GM19324 (cell line): ENCODE measurements at regions not wholly inside any gene's neighbourhood (a gene's known extent, or its start where the extent isn't known, plus 50 kb on each side); places are given as distances from the start of the nearest gene placed in this dataset.
"Not testable (repeated sequence)": the region's sequence is repeated elsewhere in the genome, so short reads cannot be mapped to it uniquely, and the experiment has no call there.

Experiments
- ATAC-seq: cut with Tn5 transposase; IDR thresholded peaks from one replicate; pipeline ENCODE4 v1.9.1; 2021; ENCODE audit warnings: mild to moderate bottlenecking, moderate library complexity; ENCODE audit not compliant: unreplicated experiment, low FRiP score

GRCh38 chr16:85445064-85445778 lies 167.9 kb upstream of the GSE1 start:
- ATAC-seq = no peak

- ATAC-seq = no peak
These were observed 167.3 kb upstream of the GSE1 start for GRCh38 chr16:85445779-85446222.

DNA sequence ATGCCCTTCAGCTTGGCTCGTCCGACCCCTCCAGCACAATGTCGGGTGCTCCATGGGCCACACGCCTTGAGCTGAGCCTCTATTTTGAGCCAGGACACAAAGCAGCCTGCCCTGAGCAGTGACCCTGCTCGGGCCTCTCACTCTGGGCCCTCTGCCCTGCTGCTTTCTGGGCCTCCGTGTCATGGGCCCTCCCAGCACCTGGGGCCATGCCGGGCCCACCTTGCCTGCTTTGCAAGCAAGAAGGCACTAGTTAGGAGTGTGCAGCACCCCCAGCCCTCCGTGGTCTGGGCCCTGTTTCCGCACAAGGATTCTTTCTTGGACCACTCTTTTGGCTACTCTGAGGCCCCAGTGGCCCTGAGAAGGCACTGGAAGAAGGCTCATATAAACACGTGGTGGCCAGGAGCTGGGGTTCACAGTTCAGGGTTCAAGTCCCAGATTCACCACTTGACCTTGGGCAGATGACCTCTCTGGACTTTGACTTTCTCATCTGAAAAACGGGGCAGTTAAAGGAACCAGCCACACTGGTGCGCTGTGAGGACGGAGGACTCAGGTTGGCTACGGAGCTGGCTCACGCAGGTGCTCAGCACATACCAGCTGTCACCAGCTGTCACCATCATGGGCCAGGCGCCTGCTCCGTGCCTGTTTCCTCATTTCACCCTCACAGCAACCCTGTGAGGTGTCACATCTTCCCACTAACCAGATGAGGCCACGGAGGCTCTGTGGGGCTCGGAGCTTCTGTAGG lies 166.0 kb upstream of the GSE1 start:
- ATAC-seq = no peak

GRCh38 chr16:85447693-85448313 lies 165.3 kb upstream of the GSE1 start:
- ATAC-seq = no peak

GRCh38 chr16:85448557-85449190 lies 164.4 kb upstream of the GSE1 start:
- no peak for ATAC-seq

- ATAC-seq = no peak
These were observed 163.8 kb upstream of the GSE1 start for GRCh38 chr16:85449191-85449884.

DNA sequence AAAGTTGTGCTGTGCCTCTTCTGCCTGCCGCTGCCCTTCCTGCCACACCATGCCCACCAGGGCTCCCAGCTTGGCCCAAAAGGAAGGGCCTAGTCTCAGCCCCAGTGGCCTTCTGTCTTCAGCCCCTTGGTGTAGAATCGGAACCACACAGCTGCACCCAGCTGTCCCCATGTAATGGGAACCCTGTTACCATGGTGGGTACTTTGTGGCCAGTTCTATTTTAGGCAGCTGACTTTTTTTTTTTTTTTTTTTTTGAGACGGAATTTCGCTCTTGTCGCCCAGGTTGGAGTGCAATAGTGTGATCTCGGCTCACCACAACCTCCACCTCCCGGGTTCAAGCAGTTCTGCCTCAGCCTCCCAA lies 163.3 kb upstream of the GSE1 start:
- no peak for ATAC-seq

- ATAC-seq = not testable (repeated sequence)
These were observed 162.0 kb upstream of the GSE1 start for GRCh38 chr16:85451142-85451541.

- ATAC-seq = no peak
These were observed 161.3 kb upstream of the GSE1 start for GRCh38 chr16:85451641-85452363.

GRCh38 chr16:85452364-85453193 lies 160.5 kb upstream of the GSE1 start:
- no peak for ATAC-seq

DNA sequence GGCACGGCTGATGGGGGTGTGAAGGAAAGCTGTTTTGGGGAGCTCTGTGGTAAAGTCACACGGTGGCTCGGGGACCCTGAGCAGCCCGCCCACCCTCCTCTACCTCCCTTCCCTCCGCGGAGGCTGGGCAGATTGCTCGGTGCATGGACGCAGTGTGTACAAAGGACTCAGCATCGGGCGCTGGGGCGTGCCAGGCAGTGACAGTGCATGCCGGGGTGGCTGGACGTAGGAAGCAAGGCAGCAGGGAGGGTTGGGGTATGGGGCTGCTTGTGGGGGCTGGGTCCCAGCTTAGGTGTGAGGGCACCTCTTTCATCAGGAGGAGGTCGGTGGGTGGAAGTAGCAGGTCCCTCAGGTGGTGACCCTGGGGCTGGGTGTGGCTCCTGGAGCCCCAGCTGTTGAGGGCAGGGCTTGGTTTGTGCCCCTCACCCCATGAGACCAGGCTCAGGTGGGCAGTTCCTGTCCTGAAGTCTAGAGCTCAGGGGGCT lies 159.9 kb upstream of the GSE1 start:
- ATAC-seq = no peak

GRCh38 chr16:85453703-85454102 lies 159.4 kb upstream of the GSE1 start:
- no peak for ATAC-seq

DNA sequence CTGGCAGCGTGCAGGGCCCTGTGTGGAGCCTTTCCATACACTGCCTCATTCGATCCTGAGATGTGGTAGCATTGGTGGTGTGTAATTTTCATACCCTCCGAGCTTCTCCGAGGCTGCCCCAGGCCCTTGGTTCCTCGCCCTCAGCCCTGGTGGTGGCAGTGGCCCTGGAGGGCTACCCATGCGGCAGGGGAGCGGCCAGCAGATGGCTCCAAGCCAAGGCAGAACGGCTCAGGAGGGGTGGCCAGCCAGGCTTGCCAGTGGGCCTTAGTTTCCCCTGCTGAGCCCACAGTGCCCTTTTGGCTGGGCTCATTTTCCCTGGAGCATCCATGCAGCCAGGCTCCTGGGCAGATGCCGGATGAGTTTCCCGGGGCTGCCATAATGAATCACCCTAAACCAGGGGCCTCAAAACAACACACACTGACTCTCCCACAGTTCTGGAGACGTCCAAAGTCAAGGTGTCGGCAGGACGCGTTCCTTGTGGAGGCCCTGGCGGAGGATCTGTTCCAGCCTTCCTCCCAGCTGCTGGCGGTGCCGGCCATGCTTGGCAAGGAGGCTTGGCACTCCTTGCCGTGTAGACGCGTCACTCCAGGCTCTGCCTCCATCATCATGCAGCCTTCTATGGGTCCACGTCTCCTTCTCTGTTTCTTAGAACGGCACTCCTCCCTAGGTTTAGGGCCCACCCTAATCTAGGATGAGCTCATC lies 158.8 kb upstream of the GSE1 start:
- ATAC-seq = no peak

GRCh38 chr16:85455534-85455933 lies 157.6 kb upstream of the GSE1 start:
- no peak for ATAC-seq

DNA sequence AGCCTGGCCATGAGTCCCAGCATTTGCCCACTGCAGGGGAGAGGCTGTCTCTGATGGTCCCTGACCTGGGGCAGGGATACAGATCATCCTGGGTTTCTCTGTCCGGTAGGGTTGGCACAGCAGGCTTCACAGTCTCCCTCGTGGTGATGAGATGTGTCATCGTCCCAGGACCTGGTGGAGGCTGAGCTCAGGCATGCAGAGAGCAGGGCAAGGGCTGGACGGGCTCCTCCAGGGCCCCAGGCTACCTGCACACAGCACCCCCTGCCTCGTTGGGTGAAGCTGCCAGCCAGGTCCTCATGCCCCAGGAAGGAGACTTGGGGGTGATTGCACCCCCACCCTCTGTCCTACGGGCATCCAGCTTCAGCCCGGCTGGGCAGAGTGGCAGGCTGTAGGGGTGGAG lies 155.8 kb upstream of the GSE1 start:
- no peak for ATAC-seq

DNA sequence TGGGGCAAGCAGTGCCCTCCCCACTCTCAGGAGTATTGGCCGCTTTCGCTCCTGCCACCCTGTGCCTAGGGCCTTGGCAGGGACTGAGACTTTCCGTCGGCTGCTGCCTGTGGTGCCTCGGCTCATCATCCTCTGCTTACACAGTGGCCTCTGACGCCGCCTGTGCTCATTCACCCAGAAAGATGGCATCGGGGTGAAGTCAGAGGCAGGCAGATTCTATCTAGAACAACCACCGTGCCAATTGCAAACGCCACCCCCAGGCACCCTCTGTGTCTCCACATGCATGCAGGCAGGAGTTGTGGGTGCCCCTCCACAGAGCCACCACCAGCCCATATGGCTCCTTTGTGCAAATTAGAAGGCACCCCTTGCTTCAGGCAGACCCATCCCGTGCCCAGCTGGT lies 154.2 kb upstream of the GSE1 start:
- no peak for ATAC-seq

GRCh38 chr16:85459529-85460251 lies 153.4 kb upstream of the GSE1 start:
- no peak for ATAC-seq
